Left ventricle myocardium superior (tissue), 1 donor: ENCODE measurements at regions not wholly inside any gene's neighbourhood (a gene's known extent, or its start where the extent isn't known, plus 50 kb on each side); places are given as distances from the start of the nearest gene placed in this dataset.

Source experiments
- ATAC-seq: fragments of 200-7000 bp; cut with Tn5 transposase; one replicate; pipeline ENCODE4 v1.9.1; 2020; ENCODE audit warnings: mild to moderate bottlenecking, moderate library complexity
- DNase-seq: peaks from one replicate; pipeline ENCODE4 v3.0.0-alpha.2; 2020
- intact Hi-C: fragments of 100-400 bp; cut with micrococcal nuclease; formaldehyde crosslinking; loops from one replicate; pipeline ENCODE4 v1.11.0; 2022
- donor health status: DM: no; HTN: yes; CAD: no; lungs with severe emphysema.

GRCh38 chr18:41845563-41845962 is 109.5 kb upstream of the PIK3C3 start:
- intact Hi-C loops, result no loop called here
- ATAC-seq (no peak), DNase-seq (no peak)

GRCh38 chr18:41842886-41843285 is 112.1 kb upstream of the PIK3C3 start:
- intact Hi-C loops, result no loop called here
- DNase-seq (no peak), ATAC-seq (no peak)

GRCh38 chr18:41829647-41830516 is 125.2 kb upstream of the PIK3C3 start:
- intact Hi-C loops, result no loop called here
- ATAC-seq, result no peak
- no peak for DNase-seq

DNA sequence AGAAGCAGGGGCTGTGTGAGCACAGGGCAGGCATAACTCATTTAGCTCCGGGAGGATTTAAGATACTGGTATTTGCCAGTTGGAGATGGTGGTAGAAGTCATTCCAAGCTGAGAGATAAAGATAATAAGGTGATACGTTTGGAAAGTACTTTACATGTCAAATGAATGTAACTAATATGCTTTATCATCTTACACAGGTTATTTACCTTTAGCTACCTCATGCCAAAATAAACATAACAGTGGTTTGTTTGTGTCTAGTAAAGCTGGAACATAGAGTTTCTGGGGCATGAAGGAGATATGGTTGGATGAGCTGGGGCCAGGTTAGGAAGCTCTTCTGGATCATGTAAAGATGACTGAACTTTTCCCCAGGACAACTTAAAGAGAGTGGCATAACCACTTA is 126.9 kb upstream of the PIK3C3 start:
- intact Hi-C loops, result no loop called here

DNA sequence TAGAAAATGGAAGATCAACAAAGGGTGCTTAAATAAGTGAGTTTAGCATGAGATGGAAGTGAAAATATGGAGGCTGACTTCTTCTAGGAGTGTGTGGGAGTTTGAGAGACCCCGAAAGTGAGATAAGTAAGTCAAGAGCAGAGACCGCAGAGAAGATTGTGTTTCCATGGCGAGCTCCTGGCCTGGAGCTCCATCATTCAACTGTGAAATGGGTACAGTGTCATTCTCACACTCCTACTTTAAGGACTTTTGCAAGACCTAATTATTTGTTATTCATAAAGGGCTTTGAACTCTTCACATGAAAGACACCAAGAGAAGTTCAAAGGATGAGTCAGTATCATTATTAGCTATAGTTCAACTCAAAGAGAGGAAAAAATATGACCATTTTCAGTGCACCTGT is 134.2 kb upstream of the PIK3C3 start:
- no peak for DNase-seq
- ATAC-seq, result no peak
- intact Hi-C loops, result no loop called here

More for the DNA sequence above, 126.9 kb upstream of the PIK3C3 start:
- DNase-seq, result no peak
- ATAC-seq, result no peak

GRCh38 chr18:41818381-41819355 is 136.4 kb upstream of the PIK3C3 start:
- intact Hi-C loops, result no loop called here
- DNase-seq (no peak), ATAC-seq (no peak)

GRCh38 chr18:41814651-41815050 is 140.4 kb upstream of the PIK3C3 start:
- DNase-seq (no peak), ATAC-seq (no peak)
- intact Hi-C loops, result no loop called here

DNA sequence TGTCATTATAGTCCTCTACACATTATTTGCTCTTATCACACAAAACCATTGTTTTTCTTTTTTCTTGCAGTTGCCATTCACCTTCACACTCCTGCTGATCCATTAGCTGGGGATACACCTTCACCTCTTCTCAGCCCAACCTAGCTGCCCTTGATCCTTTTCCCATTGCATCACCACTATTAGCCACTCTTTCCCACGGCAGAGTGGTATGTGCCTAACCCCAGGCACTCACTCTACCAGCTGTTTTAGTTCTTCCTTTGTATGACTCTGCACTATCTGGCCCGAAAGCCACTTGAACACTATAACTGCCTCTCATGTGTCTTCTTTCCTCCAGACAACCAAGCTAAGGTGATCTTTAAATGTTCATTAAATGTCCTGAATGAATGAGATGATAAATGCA is 145.4 kb upstream of the PIK3C3 start:
- intact Hi-C loops, result no loop called here

GRCh38 chr18:41805341-41805740 is 149.7 kb upstream of the PIK3C3 start:
- no peak for DNase-seq
- intact Hi-C loops, result no loop called here
- no peak for ATAC-seq

More for the DNA sequence above, 145.4 kb upstream of the PIK3C3 start:
- ATAC-seq (no peak), DNase-seq (no peak)

DNA sequence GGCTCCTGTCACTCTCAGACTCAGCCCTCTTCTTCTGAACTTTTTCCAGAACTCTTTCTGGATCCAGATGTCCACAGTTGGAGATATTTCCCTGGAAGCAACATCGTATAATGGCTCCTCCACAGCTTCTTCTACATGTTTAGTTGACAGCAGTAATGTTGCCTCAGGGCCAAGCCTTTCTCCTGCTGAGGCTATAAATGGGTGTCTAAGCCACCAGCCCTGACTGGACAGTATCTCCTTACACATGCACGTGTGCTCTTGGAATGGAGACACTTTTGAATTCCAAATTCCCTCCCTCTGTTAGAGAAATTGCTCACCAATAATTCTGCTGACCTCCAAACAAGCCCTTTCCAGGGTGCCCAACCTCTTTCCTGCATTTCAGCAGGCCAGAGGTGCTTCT is 156.2 kb upstream of the PIK3C3 start:
- ATAC-seq (no peak), DNase-seq (no peak)
- intact Hi-C loops, result no loop called here

- ATAC-seq (no peak), DNase-seq (no peak)
- intact Hi-C loops, result no loop called here
Observed at GRCh38 chr18:41790687-41791086, 164.3 kb upstream of the PIK3C3 start.

DNA sequence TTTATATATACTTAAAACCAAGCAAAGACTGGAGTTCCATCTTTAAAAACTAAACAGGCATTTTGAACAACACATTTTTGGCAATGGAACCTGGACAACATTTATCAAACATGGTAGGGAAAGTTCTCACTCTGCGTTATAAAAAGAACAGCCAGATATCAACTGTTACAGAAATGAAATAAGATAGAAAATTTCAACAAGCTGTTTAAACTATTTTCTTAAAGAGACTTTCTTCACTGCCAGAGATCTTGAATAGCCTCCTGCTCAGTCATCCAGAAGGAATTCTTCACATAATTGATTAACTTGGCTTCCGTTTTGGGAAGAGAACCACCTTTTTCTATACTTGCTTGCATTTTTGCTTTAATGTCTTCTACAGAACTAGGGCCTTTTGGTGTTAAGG is 166.0 kb upstream of the PIK3C3 start:
- intact Hi-C loops, result no loop called here

GRCh38 chr18:41783879-41784278 is 171.2 kb upstream of the PIK3C3 start:
- DNase-seq, result no peak
- no peak for ATAC-seq
- intact Hi-C loops, result no loop called here

More for the DNA sequence above, 166.0 kb upstream of the PIK3C3 start:
- DNase-seq (no peak), ATAC-seq (no peak)

DNA sequence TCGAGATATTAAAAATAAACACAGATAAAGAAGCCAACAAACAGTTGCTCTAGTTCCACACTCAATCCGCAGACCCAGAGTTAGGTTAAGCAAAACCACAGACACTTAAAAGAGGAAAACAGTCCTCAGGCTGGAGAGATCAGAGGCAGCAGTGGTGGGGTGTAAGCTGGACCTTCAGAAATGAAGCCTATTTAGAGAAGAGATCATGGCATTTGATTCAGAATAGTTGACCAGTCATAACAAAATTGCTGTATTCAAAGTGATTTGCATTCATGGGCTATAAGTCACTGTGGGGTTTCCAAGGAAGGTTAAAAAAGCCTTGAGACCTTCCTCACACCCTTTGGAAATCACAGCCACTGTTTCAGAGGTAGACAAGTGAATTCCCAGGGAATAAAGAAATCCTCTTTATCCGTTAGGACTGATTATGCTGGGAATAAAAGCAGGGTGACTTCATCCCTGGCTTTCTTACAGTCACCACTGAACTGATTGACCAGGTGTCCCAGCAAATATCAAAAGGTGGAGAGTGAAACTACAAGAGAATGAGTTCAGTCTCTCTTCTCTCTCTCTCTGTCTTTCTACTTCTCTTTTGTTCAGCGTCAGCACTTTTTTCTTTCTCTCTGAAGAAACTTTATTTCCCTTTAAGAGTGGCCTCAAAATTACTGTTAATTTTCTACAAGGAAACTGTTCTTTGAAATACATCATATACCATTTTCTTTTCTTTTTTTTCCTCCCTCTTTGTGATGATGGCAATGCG is 171.8 kb upstream of the PIK3C3 start:
- intact Hi-C loops, result no loop called here
- ATAC-seq (no peak), DNase-seq (no peak)

GRCh38 chr18:41771973-41772372 is 183.1 kb upstream of the PIK3C3 start:
- no peak for DNase-seq
- intact Hi-C loops, result no loop called here
- ATAC-seq, result no peak

DNA sequence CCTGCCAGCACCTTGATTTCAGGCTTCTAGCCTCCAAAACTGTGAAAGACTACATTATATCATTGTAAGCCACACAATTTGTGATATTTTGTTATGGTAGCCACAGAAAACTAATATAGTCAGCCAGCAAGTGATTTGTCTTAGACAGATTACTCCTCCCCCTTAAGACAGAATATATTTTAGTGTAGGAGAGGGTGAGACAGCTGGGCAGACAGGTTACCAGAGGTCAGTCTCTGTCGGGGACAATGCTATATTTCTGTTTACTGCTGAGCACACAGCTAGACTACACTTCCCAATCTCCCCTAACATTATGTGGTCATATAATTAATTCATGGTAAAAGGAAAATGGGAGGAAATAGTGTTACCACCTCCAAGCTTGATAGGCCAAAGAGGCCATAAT is 185.8 kb upstream of the PIK3C3 start:
- intact Hi-C loops, result no loop called here
- no peak for ATAC-seq
- no peak for DNase-seq

- intact Hi-C loops, result no loop called here
- DNase-seq (no peak), ATAC-seq (no peak)
Observed at GRCh38 chr18:41768467-41768866, 186.6 kb upstream of the PIK3C3 start.

DNA sequence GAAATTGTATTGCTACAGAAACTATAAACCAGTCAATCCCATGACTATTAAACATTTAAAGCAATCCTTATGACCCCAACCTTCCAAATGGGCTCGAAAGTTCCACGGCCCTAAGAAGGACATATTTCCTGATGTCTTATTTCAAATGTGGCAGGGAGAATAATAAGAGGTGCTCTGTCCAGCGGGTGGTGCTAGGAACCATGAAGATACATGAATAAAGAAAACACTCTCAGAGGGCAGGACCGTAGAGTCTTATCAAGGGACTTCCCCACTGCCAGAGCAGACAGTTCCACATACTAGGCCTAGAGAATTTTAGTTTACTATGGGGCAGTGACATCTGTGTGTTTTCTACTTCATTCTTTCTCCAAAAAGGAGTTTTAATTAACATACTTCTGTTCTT is 187.1 kb upstream of the PIK3C3 start:
- DNase-seq (no peak), ATAC-seq (no peak)
- intact Hi-C loops, result no loop called here

DNA sequence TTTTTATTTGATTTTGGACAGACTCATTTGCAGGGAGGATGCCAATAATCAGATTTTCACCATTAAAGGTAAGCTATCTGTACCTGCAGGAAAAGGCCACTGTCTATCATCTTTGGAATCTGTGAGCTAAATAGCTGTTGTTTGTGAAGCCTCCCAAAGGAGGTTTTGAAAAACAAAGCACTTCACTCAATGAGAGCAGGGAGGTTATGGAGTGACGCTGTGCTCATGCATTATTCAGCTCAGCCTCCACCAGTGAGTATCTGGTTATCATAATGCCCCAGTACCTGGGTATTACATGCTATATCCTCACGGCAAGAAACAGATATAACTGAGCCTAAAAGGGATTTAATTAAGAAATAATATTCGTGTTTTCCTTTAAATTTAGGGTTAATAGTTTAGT is 189.6 kb upstream of the PIK3C3 start:
- intact Hi-C loops, result no loop called here
- DNase-seq (no peak), ATAC-seq (no peak)

GRCh38 chr18:41763361-41763760 is 191.7 kb upstream of the PIK3C3 start:
- no peak for DNase-seq
- ATAC-seq, result no peak
- intact Hi-C loops, result no loop called here
